GM23338 (cell line): ENCODE measurements at regions not wholly inside any gene's neighbourhood (a gene's known extent, or its start where the extent isn't known, plus 50 kb on each side); places are given as distances from the start of the nearest gene placed in this dataset.

Experiments used
- ATAC-seq: fragments of 200-7000 bp; cut with Tn5 transposase; 3 replicates; pipeline ENCODE4 v1.9.1; 2020
- DNase-seq: peaks from one replicate; pipeline ENCODE4 v3.0.0-alpha.2; 2015; ENCODE audit warnings: low spot score
- H2AFZ ChIP-seq: fragments of 200-600 bp; sonication (generic); 2 replicates; pipeline ENCODE4 v1.8.0; 2016; ENCODE audit warnings: antibody characterized with exemption, mild to moderate bottlenecking, moderate library complexity
- H3F3A ChIP-seq: fragments of 200-600 bp; sonication (generic); replicated peaks from 2 replicates; pipeline ENCODE4 v1.8.0; 2017; ENCODE audit warnings: antibody characterized with exemption, mixed run types, low read depth
- H3K27ac ChIP-seq: fragments of 200-600 bp; sonication (generic); 2 replicates; pipeline ENCODE4 v1.6.1; 2016; ENCODE audit warnings: low read depth
- H3K27me3 ChIP-seq: fragments of 200-600 bp; sonication (generic); 2 replicates; pipeline ENCODE4 v1.8.0; 2016; ENCODE audit warnings: mild to moderate bottlenecking, mixed run types, moderate library complexity; ENCODE audit not compliant: insufficient read depth
- H3K36me3 ChIP-seq: fragments of 200-600 bp; sonication (generic); 2 replicates; pipeline ENCODE4 v1.8.0; 2016; ENCODE audit warnings: mild to moderate bottlenecking; ENCODE audit not compliant: insufficient read depth
- H3K4me1 ChIP-seq: fragments of 200-600 bp; sonication (generic); 2 replicates; pipeline ENCODE4 v1.8.0; 2016; ENCODE audit warnings: mild to moderate bottlenecking, moderate library complexity; ENCODE audit not compliant: insufficient read depth
- H3K4me2 ChIP-seq: fragments of 200-600 bp; sonication (generic); 2 replicates; pipeline ENCODE4 v1.7.1; 2017; ENCODE audit warnings: mixed run types
- H3K4me3 ChIP-seq: fragments of 200-600 bp; sonication (generic); 2 replicates; pipeline ENCODE4 v1.6.1; 2016; ENCODE audit warnings: mixed run types
- H3K79me2 ChIP-seq: fragments of 200-600 bp; sonication (generic); replicated peaks from 2 replicates; pipeline ENCODE4 v1.8.0; 2017; ENCODE audit warnings: mild to moderate bottlenecking; ENCODE audit not compliant: insufficient read depth
- H3K9me2 ChIP-seq: fragments of 200-600 bp; sonication (generic); 2 replicates; pipeline ENCODE4 v1.8.0; 2017; ENCODE audit not compliant: insufficient read depth
- H4K20me1 ChIP-seq: fragments of 200-600 bp; sonication (generic); replicated peaks from 2 replicates; pipeline ENCODE4 v1.8.0; 2017; ENCODE audit warnings: mild to moderate bottlenecking; ENCODE audit not compliant: insufficient read depth
- H3K27ac Mint-ChIP-seq: 2 replicates; pipeline ENCODE4 v1.8.0; 2020; ENCODE audit warnings: inconsistent platforms, mild to moderate bottlenecking, moderate library complexity, mixed read lengths
- H3K27me3 Mint-ChIP-seq: 3 replicates; pipeline ENCODE4 v1.8.0; 2022; ENCODE audit warnings: low read depth, mild to moderate bottlenecking, moderate library complexity, mixed read lengths, inconsistent platforms; ENCODE audit not compliant: insufficient read depth, poor library complexity
- H3K36me3 Mint-ChIP-seq: 3 replicates; pipeline ENCODE4 v1.8.0; 2021; ENCODE audit warnings: low read depth, mild to moderate bottlenecking, inconsistent platforms, moderate library complexity, mixed read lengths
- H3K4me1 Mint-ChIP-seq: 3 replicates; pipeline ENCODE4 v1.8.0; 2020; ENCODE audit warnings: mild to moderate bottlenecking, inconsistent platforms, mixed read lengths
- H3K4me3 Mint-ChIP-seq: 3 replicates; pipeline ENCODE4 v1.8.0; 2021; ENCODE audit warnings: moderate library complexity, mild to moderate bottlenecking, inconsistent platforms, mixed read lengths
- H3K9me3 Mint-ChIP-seq: 3 replicates; pipeline ENCODE4 v1.8.0; 2020; ENCODE audit warnings: moderate library complexity, mild to moderate bottlenecking, inconsistent platforms, mixed read lengths
- CTCF ChIP-seq, 2 experiments: fragments of 200-600 bp in 1 of 2; sonication (generic) in 1 of 2; conservative IDR thresholded peaks; 2 replicates each; pipeline versions ENCODE4 v1.5.1 to v1.6.1; 2016 to 2017; ENCODE audit warnings: antibody characterized with exemption in 2 of 2, low read depth in 2 of 2, mild to moderate bottlenecking in 2 of 2, moderate library complexity in 1 of 2
- ETS1 ChIP-seq: IDR thresholded peaks from 2 replicates; pipeline ENCODE4 v1.6.1; 2016; ENCODE audit warnings: antibody characterized with exemption
- EZH2phosphoT487 ChIP-seq: fragments of 200-600 bp; sonication (generic); IDR thresholded peaks from one replicate; pipeline ENCODE4 v1.8.1; 2018; ENCODE audit warnings: antibody characterized with exemption; ENCODE audit not compliant: unreplicated experiment
- JUNB ChIP-seq: IDR thresholded peaks from one replicate; pipeline ENCODE4 v1.6.1; 2016; ENCODE audit warnings: antibody characterized with exemption; ENCODE audit not compliant: unreplicated experiment
- POLR2AphosphoS5 ChIP-seq: IDR thresholded peaks from 2 replicates; pipeline ENCODE4 v1.6.1; 2016; ENCODE audit warnings: antibody characterized with exemption, low read depth
- REST ChIP-seq: IDR thresholded peaks from one replicate; pipeline ENCODE4 v1.6.1; 2018; ENCODE audit warnings: antibody characterized with exemption; ENCODE audit not compliant: unreplicated experiment
- ZNF114 ChIP-seq: fragments of 250-450 bp; sonication (Bioruptor Pico); IDR thresholded peaks from 2 replicates; pipeline ENCODE4 v1.5.0; 2020; ENCODE audit warnings: mild to moderate bottlenecking, moderate library complexity
- ZNF462 ChIP-seq: fragments of 250-450 bp; sonication (Bioruptor Pico); IDR thresholded peaks from 2 replicates; pipeline ENCODE4 v1.5.0; 2020; ENCODE audit warnings: mild to moderate bottlenecking, moderate library complexity

- TF ChIP-seq ZNF462 (CRISPR knock-in tag) (no peak), POLR2AphosphoS5 (no peak)
Measured at GRCh38 chr12:85509857-85510256, 229.8 kb downstream of the ALX1 start (continued).

- Mint-ChIP-seq H3K4me1 (peaks cover 17% of the 10 kb centered on the region; the same call in 2 of the 3 replicates), H3K27ac (no peak overlapping the region), H3K27me3 (no peaks in the 10 kb centered on the region), H3K36me3 (no peaks in the 10 kb centered on the region), H3K9me3 (no peaks in the 10 kb centered on the region), H3K4me3 (no peak overlapping the region)
- Histone ChIP-seq H3K4me3 (no peak overlapping the region), H3K4me2 (no peak overlapping the region), H3K27ac (no peak overlapping the region), H3F3A (no peaks in the 10 kb centered on the region), H4K20me1 (no peaks in the 10 kb centered on the region), H3K9me2 (no peaks in the 10 kb centered on the region), H2AFZ (no peak overlapping the region), H3K27me3 (no peaks in the 10 kb centered on the region), H3K4me1 (peaks cover 34% of the 10 kb centered on the region), H3K79me2 (no peaks in the 10 kb centered on the region), H3K36me3 (no peaks in the 10 kb centered on the region)
- no peak for DNase-seq
- no peak for ATAC-seq
- TF ChIP-seq CTCF (conservative IDR thresholded peaks at IDR 0.05; ENCODE audit: low read depth in 2 of 2) (no peak), EZH2phosphoT487 (no peak), REST (no peak), JUNB (no peak), ETS1 (no peak), ZNF114 (CRISPR knock-in tag) (no peak)
Measured at GRCh38 chr12:85516039-85516438, 236.0 kb downstream of the ALX1 start.
